ENCODE measurements at regions not wholly inside any gene's neighbourhood (a gene's known extent, or its start where the extent isn't known, plus 50 kb on each side); places are given as distances from the start of the nearest gene placed in this dataset.

DNA sequence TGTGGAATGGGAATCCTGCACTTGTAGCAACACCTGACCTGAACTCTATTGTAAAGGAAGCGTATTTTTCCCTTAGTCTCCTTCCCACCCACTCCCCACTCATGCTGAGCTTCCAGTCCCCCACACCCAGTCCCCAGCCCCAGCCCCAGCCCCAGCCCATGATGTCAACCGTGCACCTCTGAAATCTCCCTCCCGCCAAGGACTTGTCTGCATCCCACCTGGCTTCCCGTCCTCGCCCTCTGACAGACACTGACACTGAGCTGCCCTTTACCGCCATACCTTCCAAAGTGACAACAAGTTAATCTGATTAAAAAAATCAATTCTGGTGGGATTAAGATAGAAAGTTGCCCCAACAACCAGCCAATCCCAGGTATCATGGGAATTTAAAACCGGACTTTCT, 213.6 kb upstream of the CELF4 start:
- DNase-seq: peak; percentile 17 to 66

- peak; percentile 65 to 73 for DNase-seq
Measured at GRCh38 chr18:37778417-37779165, 213.0 kb upstream of the CELF4 start.

GRCh38 chr18:37769826-37770225, 204.2 kb upstream of the CELF4 start:
- DNase-seq: no peak

- DNase-seq: no peak
Measured at GRCh38 chr18:37764541-37765288, 199.1 kb upstream of the CELF4 start.

GRCh38 chr18:37762076-37762621, 196.6 kb upstream of the CELF4 start:
- no peak for DNase-seq

GRCh38 chr18:37754141-37754540, 188.5 kb upstream of the CELF4 start:
- DNase-seq: no peak

DNA sequence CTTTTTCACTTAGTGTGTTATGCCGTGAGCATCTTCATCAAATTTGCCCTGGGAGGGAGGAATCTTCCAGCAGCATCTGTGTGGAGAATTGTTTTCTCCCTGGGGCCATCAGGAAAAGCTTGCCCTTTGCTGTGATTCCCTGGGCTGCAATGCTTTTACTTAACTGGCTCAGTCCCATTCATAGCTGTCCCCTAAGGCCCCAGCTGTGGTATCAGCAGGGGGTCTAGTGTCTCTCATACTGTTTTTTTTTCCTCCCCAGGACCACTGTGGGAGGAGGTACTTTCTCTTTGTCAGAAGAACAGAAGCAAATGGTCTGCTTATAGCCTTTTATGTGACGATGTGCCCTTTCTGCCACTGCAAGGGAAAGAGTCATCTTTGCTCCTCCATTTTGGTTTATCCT, 176.8 kb upstream of the CELF4 start:
- DNase-seq: peak; percentile 81 to 84

GRCh38 chr18:37741032-37741623, 175.5 kb upstream of the CELF4 start:
- no peak for DNase-seq

- DNase-seq: no peak
Measured at GRCh38 chr18:37734406-37734805, 168.8 kb upstream of the CELF4 start.

GRCh38 chr18:37729716-37730115, 164.1 kb upstream of the CELF4 start:
- no peak for DNase-seq

GRCh38 chr18:37724206-37724605, 158.6 kb upstream of the CELF4 start:
- DNase-seq: no peak

GRCh38 chr18:37721544-37722522, 156.2 kb upstream of the CELF4 start:
- peak; percentile 14 to 41 for DNase-seq

DNA sequence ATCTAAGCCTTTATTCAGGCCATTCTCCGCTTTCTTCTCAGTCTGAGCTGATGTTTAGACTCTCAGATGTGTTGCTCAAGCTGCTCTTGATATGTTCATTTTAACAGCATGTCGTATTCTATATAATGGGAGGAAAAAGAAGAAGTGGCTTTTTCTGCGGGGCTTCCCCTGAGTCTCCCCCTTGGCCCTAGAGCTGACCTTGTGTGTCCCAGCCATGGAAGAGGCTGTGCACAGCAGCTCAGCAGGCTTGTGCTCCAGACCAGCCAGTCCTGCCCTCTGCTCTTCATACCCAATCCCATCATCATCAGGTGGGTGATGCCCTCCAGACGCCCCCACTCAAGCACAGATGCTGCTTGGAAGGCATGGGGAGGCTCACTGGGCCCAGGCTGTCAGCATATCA, 155.1 kb upstream of the CELF4 start:
- DNase-seq: peak in 1 of 2 experiments; percentile 3

DNA sequence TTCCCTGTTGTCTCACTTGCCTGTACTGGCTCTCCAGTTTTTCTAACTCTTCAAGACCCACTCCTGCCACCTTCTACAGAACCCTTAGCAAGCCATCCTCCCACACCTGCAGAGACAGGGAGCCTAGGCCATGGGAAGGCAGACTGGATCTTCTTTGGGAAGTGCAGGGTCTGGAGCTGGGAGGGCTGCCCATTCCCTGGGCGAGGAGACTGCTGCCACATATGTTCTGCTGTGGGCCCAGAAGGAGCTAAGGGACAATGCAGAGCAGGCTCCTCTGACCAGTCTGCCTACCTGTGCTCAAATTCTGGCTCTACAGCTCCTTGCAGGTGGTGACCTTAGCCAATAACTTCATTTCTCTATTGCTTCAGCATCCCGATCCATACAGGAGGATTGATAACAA, 152.1 kb upstream of the CELF4 start:
- DNase-seq: no peak

DNA sequence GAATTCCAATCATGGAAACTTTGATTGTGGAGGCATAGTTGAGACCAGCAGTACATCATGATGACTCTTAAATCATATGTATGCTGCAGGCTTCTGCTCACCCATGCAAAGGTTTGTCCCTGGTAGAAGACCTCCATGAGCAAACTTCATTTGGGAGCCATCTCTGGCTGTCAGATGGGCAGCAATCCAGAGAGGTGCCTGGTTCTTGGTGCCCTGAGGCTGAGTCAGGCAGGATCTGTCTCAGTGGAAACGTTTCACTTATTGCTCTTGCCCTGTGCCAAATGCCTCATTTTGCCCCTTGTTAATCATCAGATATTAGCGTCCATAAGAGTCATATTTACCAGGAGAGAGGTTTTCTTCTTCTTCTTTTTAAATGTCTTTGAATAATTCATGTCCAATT, 151.5 kb upstream of the CELF4 start:
- DNase-seq: no peak

GRCh38 chr18:37716106-37716735, 150.6 kb upstream of the CELF4 start:
- DNase-seq: no peak

DNA sequence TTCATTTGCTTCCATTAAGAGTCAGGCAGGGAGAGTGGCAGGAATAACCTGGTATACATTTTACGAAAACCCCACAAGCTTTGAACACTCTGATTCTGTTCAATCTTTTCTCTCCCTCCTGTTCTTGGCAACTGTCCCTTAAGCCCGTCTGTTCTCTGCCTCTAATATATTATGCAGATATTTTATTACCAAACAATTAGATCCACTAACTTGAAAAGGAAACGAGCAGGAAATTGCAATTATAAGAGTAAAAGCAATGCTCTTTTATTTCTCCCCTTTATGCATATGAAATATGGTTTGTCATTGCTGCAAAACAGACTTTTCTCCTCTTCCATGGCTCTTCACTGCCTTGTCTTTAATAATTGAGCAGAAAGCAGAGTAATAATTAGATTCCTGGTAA, 149.1 kb upstream of the CELF4 start:
- no peak for DNase-seq

GRCh38 chr18:37712776-37713175, 147.2 kb upstream of the CELF4 start:
- no peak for DNase-seq

GRCh38 chr18:37711766-37712505, 146.3 kb upstream of the CELF4 start:
- no peak for DNase-seq

- no peak for DNase-seq
Measured at GRCh38 chr18:37710726-37711125, 145.1 kb upstream of the CELF4 start.

GRCh38 chr18:37709740-37710139, 144.1 kb upstream of the CELF4 start:
- no peak for DNase-seq
